ENCODE measurements at regions not wholly inside any gene's neighbourhood (a gene's known extent, or its start where the extent isn't known, plus 50 kb on each side); places are given as distances from the start of the nearest gene placed in this dataset.

DNA sequence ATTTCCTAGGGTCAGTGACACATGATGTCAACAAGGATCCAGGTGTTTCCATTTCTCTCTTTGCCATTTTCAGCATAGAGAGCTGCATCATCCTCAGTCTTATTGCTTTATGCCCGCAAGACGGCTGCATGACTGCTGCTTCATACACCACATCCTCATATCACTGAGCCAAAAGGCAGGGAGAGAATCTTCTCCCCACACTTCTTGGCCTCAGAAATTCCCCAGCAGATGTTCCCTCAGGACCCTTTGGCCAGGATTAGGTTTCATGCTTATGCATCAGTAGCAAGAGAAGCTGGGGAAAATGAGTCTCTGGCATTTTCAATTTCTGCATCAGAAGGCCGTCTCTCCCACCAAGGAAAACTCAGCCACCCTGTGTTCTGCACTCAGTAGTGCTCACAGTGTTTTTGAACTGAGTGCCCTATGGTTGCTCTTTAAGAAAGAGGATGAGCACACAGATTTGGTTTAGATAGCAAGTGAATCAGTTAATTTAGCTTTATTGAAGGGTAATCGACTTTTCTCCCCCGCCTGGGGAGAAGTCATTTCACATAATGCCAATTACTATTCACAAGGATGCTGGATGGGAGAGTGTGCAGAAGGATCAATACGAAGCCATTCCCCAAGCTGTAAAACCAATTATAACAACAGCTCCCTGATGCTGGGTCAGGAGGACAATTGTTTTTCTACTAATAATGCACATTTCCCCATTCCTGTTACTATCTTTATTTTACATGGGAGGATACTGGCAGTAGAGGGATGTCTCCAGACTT is 360.2 kb downstream of the HHIPL2 start:
- TF ChIP-seq EZH2 (IDR thresholded peaks at IDR 0.05; ENCODE audit: borderline replicate concordance, low read depth, low read length, severe bottlenecking), result no peak
- TF ChIP-seq, protein P1, sequence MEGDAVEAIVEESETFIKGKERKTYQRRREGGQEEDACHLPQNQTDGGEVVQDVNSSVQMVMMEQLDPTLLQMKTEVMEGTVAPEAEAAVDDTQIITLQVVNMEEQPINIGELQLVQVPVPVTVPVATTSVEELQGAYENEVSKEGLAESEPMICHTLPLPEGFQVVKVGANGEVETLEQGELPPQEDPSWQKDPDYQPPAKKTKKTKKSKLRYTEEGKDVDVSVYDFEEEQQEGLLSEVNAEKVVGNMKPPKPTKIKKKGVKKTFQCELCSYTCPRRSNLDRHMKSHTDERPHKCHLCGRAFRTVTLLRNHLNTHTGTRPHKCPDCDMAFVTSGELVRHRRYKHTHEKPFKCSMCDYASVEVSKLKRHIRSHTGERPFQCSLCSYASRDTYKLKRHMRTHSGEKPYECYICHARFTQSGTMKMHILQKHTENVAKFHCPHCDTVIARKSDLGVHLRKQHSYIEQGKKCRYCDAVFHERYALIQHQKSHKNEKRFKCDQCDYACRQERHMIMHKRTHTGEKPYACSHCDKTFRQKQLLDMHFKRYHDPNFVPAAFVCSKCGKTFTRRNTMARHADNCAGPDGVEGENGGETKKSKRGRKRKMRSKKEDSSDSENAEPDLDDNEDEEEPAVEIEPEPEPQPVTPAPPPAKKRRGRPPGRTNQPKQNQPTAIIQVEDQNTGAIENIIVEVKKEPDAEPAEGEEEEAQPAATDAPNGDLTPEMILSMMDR (IDR thresholded peaks at IDR 0.05; ENCODE audit: borderline replicate concordance, extremely low read depth, low read length, poor library complexity, severe bottlenecking), result no peak

Data from DND-41 (cell line).